ENCODE measurements at regions not wholly inside any gene's neighbourhood (a gene's known extent, or its start where the extent isn't known, plus 50 kb on each side); places are given as distances from the start of the nearest gene placed in this dataset.

DNA sequence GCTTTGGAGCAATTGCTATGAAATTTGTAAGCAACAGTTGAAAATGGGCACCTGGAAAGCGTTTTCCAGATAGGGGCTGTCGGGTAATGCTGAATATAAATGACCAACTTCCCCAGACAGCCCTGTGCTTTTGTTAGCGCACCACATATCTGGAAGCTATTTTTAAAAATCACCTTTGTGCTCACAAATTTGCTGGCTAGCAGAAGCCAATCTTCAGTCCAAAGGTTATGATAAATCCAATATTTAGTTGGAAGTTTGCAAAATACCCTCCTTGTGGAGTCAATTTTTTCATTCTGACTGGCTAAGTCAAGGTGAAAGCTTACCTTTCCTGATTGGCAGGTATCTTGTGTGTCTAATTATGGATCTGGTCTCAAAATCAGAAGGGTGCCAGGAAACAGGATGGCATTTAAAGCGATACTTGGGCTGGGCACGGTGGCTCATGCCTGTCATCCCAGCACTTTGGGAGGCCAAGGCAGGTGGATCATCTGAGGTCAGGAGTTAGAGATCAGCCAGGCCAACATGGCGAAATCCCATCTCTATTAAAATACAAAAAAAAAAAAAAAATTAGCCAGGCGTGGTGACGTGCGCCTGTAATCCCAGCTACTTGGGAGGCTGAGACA is 124.1 kb upstream of the AJAP1 start:
- Histone ChIP-seq H3K79me1 (ENCODE audit: low read length) (no peaks in the 10 kb centered on the region), H3K27ac (ENCODE audit: low read depth, low read length) (no peak overlapping the region), H2AK5ac (ENCODE audit: low read length) (no peak overlapping the region), H4K12ac (ENCODE audit: low read depth, low read length) (no peak overlapping the region), H3K4ac (ENCODE audit: low read depth, low read length) (no peak overlapping the region), H3K18ac (ENCODE audit: low read length) (no peak overlapping the region), H3K9me3 (ENCODE audit: insufficient read depth, low read depth, low read length) (no peaks in the 10 kb centered on the region), H3K4me1 (ENCODE audit: control insufficient read depth in 1 of 2, insufficient read depth in 2 of 2, low read length in 2 of 2) (no peaks in the 10 kb centered on the region), H3K79me2 (ENCODE audit: control insufficient read depth, insufficient read depth, low read length, poor library complexity) (no peaks in the 10 kb centered on the region), H3K4me2 (ENCODE audit: low read length) (no peak overlapping the region), H3K9ac (ENCODE audit: low read length) (no peak overlapping the region), H3K4me3 (ENCODE audit: low read depth, low read length) (no peak overlapping the region), H3K27me3 (ENCODE audit: insufficient read depth, low read length) (no peaks in the 10 kb centered on the region), H3K14ac (ENCODE audit: low read length) (no peak overlapping the region), H2BK120ac (ENCODE audit: insufficient read depth, low read length, poor library complexity) (no peak overlapping the region), H2AFZ (ENCODE audit: insufficient read depth, low read length, poor library complexity) (no peak overlapping the region), H4K8ac (ENCODE audit: low read depth, low read length) (no peak overlapping the region), H2BK12ac (ENCODE audit: low read length) (no peak overlapping the region), H2BK5ac (ENCODE audit: low read depth, low read length, poor library complexity) (no peak overlapping the region), H3K36me3 (ENCODE audit: control insufficient read depth in 1 of 2, insufficient read depth in 2 of 2, low read length in 2 of 2) (no peaks in the 10 kb centered on the region), H3K23ac (ENCODE audit: low read length) (no peak overlapping the region), H4K91ac (ENCODE audit: low read depth, low read length) (no peak overlapping the region)
- DNase-seq = no peak
- WGBS (ENCODE audit: extremely low coverage, insufficient coverage, insufficient read length) = no CpG with 5 or more reads among the region's 9 CpGs

DNA sequence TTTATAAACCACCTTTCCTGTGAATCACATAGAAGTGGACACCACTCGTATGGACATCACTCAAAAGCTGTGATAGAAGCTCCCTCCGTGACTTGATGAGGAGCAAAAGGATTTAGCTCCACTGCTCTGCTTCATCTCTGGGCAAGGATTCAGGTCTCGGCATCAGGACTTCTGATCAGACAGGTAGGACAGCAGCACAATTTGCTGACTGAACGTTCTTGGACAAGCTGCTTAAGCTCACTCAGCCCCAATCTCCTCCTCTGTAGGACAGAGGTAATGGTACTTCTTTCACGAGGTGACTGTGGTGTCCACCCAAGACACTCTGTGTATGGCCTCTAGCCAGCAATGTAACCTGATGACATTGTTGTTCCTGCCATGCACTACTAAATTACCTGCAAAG is 122.6 kb upstream of the AJAP1 start:
- no peak overlapping the region for H2BK12ac ChIP-seq (ENCODE audit: low read length)
- H3K27ac ChIP-seq (ENCODE audit: low read depth, low read length) = no peak overlapping the region
- no CpG with 5 or more reads among the region's 5 CpGs for WGBS (ENCODE audit: extremely low coverage, insufficient coverage, insufficient read length)
- no peak overlapping the region for H3K23ac ChIP-seq (ENCODE audit: low read length)
- H3K4me3 ChIP-seq (ENCODE audit: low read depth, low read length) = no peak overlapping the region
- no peaks in the 10 kb centered on the region for H3K79me1 ChIP-seq (ENCODE audit: low read length)
- H2BK120ac ChIP-seq (ENCODE audit: insufficient read depth, low read length, poor library complexity) = no peak overlapping the region
- no peak overlapping the region for H3K14ac ChIP-seq (ENCODE audit: low read length)
- no peaks in the 10 kb centered on the region for H3K36me3 ChIP-seq (ENCODE audit: control insufficient read depth in 1 of 2, insufficient read depth in 2 of 2, low read length in 2 of 2)
- H3K9ac ChIP-seq (ENCODE audit: low read length) = no peak overlapping the region
- no peak overlapping the region for H4K91ac ChIP-seq (ENCODE audit: low read depth, low read length)
- no peak overlapping the region for H4K8ac ChIP-seq (ENCODE audit: low read depth, low read length)
- H2AFZ ChIP-seq (ENCODE audit: insufficient read depth, low read length, poor library complexity) = no peak overlapping the region
- H2AK5ac ChIP-seq (ENCODE audit: low read length) = no peak overlapping the region
- H3K18ac ChIP-seq (ENCODE audit: low read length) = no peak overlapping the region
- no peak overlapping the region for H2BK5ac ChIP-seq (ENCODE audit: low read depth, low read length, poor library complexity)
- no peak overlapping the region for H4K12ac ChIP-seq (ENCODE audit: low read depth, low read length)
- no peaks in the 10 kb centered on the region for H3K4me1 ChIP-seq (ENCODE audit: control insufficient read depth in 1 of 2, insufficient read depth in 2 of 2, low read length in 2 of 2)
- H3K79me2 ChIP-seq (ENCODE audit: control insufficient read depth, insufficient read depth, low read length, poor library complexity) = no peaks in the 10 kb centered on the region
- H3K4ac ChIP-seq (ENCODE audit: low read depth, low read length) = no peak overlapping the region
- no peaks in the 10 kb centered on the region for H3K9me3 ChIP-seq (ENCODE audit: insufficient read depth, low read depth, low read length)
- H3K4me2 ChIP-seq (ENCODE audit: low read length) = no peak overlapping the region
- no peak for DNase-seq
- H3K27me3 ChIP-seq (ENCODE audit: insufficient read depth, low read length) = no peaks in the 10 kb centered on the region

- Histone ChIP-seq H3K36me3 (ENCODE audit: control insufficient read depth in 1 of 2, insufficient read depth in 2 of 2, low read length in 2 of 2) (no peaks in the 10 kb centered on the region), H3K9me3 (ENCODE audit: insufficient read depth, low read depth, low read length) (no peaks in the 10 kb centered on the region), H3K79me2 (ENCODE audit: control insufficient read depth, insufficient read depth, low read length, poor library complexity) (no peaks in the 10 kb centered on the region), H3K9ac (ENCODE audit: low read length) (no peak overlapping the region), H2BK120ac (ENCODE audit: insufficient read depth, low read length, poor library complexity) (no peak overlapping the region), H3K79me1 (ENCODE audit: low read length) (no peaks in the 10 kb centered on the region), H3K4me1 (ENCODE audit: control insufficient read depth in 1 of 2, insufficient read depth in 2 of 2, low read length in 2 of 2) (no peaks in the 10 kb centered on the region), H2BK5ac (ENCODE audit: low read depth, low read length, poor library complexity) (no peak overlapping the region), H3K4me2 (ENCODE audit: low read length) (no peak overlapping the region), H3K14ac (ENCODE audit: low read length) (no peak overlapping the region), H2AFZ (ENCODE audit: insufficient read depth, low read length, poor library complexity) (no peak overlapping the region), H3K27ac (ENCODE audit: low read depth, low read length) (no peak overlapping the region), H3K23ac (ENCODE audit: low read length) (no peak overlapping the region), H3K27me3 (ENCODE audit: insufficient read depth, low read length) (no peaks in the 10 kb centered on the region), H4K91ac (ENCODE audit: low read depth, low read length) (no peak overlapping the region), H4K12ac (ENCODE audit: low read depth, low read length) (no peak overlapping the region), H3K4ac (ENCODE audit: low read depth, low read length) (no peak overlapping the region), H2BK12ac (ENCODE audit: low read length) (no peak overlapping the region), H4K8ac (ENCODE audit: low read depth, low read length) (no peak overlapping the region), H3K4me3 (ENCODE audit: low read depth, low read length) (no peak overlapping the region), H3K18ac (ENCODE audit: low read length) (no peak overlapping the region), H2AK5ac (ENCODE audit: low read length) (no peak overlapping the region)
- WGBS (ENCODE audit: extremely low coverage, insufficient coverage, insufficient read length) = no CpG with 5 or more reads among the region's 4 CpGs
- DNase-seq = no peak
Measured at GRCh38 chr1:4532656-4533055, 121.8 kb upstream of the AJAP1 start.

GRCh38 chr1:4546911-4547310 is 107.5 kb upstream of the AJAP1 start:
- no peak for DNase-seq
- H3K79me1 ChIP-seq (ENCODE audit: low read length) = no peaks in the 10 kb centered on the region
- H3K36me3 ChIP-seq (ENCODE audit: control insufficient read depth in 1 of 2, insufficient read depth in 2 of 2, low read length in 2 of 2) = no peaks in the 10 kb centered on the region
- no peak overlapping the region for H2AFZ ChIP-seq (ENCODE audit: insufficient read depth, low read length, poor library complexity)
- H3K79me2 ChIP-seq (ENCODE audit: control insufficient read depth, insufficient read depth, low read length, poor library complexity) = no peaks in the 10 kb centered on the region
- H3K4me1 ChIP-seq (ENCODE audit: control insufficient read depth in 1 of 2, insufficient read depth in 2 of 2, low read length in 2 of 2) = no peaks in the 10 kb centered on the region
- H2BK5ac ChIP-seq (ENCODE audit: low read depth, low read length, poor library complexity) = no peak overlapping the region
- no peak overlapping the region for H4K91ac ChIP-seq (ENCODE audit: low read depth, low read length)
- no peak overlapping the region for H2BK120ac ChIP-seq (ENCODE audit: insufficient read depth, low read length, poor library complexity)
- H3K27ac ChIP-seq (ENCODE audit: low read depth, low read length) = no peak overlapping the region
- H4K8ac ChIP-seq (ENCODE audit: low read depth, low read length) = no peak overlapping the region
- no peak overlapping the region for H2AK5ac ChIP-seq (ENCODE audit: low read length)
- no peak overlapping the region for H3K23ac ChIP-seq (ENCODE audit: low read length)
- H4K12ac ChIP-seq (ENCODE audit: low read depth, low read length) = no peak overlapping the region
- H3K14ac ChIP-seq (ENCODE audit: low read length) = no peak overlapping the region
- no peak overlapping the region for H3K18ac ChIP-seq (ENCODE audit: low read length)
- no peaks in the 10 kb centered on the region for H3K27me3 ChIP-seq (ENCODE audit: insufficient read depth, low read length)
- peaks cover 13% of the 10 kb centered on the region for H3K9me3 ChIP-seq (ENCODE audit: insufficient read depth, low read depth, low read length)
- no peak overlapping the region for H3K4me3 ChIP-seq (ENCODE audit: low read depth, low read length)
- H2BK12ac ChIP-seq (ENCODE audit: low read length) = no peak overlapping the region
- H3K9ac ChIP-seq (ENCODE audit: low read length) = no peak overlapping the region
- no peak overlapping the region for H3K4ac ChIP-seq (ENCODE audit: low read depth, low read length)
- no CpG with 5 or more reads among the region's 4 CpGs for WGBS (ENCODE audit: extremely low coverage, insufficient coverage, insufficient read length)
- no peak overlapping the region for H3K4me2 ChIP-seq (ENCODE audit: low read length)

Measured in trophoblast cell (in vitro differentiated cells and primary cell).